SK-N-SH (cell line): ENCODE measurements at regions not wholly inside any gene's neighbourhood (a gene's known extent, or its start where the extent isn't known, plus 50 kb on each side); places are given as distances from the start of the nearest gene placed in this dataset.

Experiments
- CTCF ChIA-PET: fragments of 300-600, 350-600 bp; formaldehyde crosslinking; extraction: SDS; loops from one replicate; lab custom pipeline; 2021; lab: Yijun Ruan, JAX
- POLR2A ChIA-PET: fragments of 350-600 bp; sonication (Branson Sonifier 250); formaldehyde crosslinking; extraction: SDS; loops from one replicate; lab custom pipeline; 2020; ENCODE audit warnings: antibody characterized with exemption, inconsistent platforms; lab: Yijun Ruan, JAX
- DNase-seq: peaks from one replicate; pipeline ENCODE4 v3.0.0; 2012
- H2AFZ ChIP-seq: fragments of 200-600 bp; sonication (generic); 2 replicates; pipeline ENCODE4 v1.8.1; 2016; ENCODE audit warnings: antibody characterized with exemption, mild to moderate bottlenecking, low read depth
- H3F3A ChIP-seq: fragments of 200-600 bp; sonication (generic); replicated peaks from 2 replicates; pipeline ENCODE3; 2016; ENCODE audit warnings: antibody characterized with exemption, mild to moderate bottlenecking; ENCODE audit not compliant: insufficient read depth
- H3K27ac ChIP-seq, 2 experiments: fragments of 200-500 bp in 1 of 2; fragments of 200-600 bp in 1 of 2; sonication (Bioruptor generic) in 1 of 2; sonication (generic), shearing (Covaris generic) in 1 of 2; 2 replicates each; pipeline versions ENCODE4 v1.5.1 to v1.6.1; 2014 to 2016; ENCODE audit warnings: low read depth in 2 of 2, inconsistent platforms in 1 of 2, low read length in 1 of 2, mild to moderate bottlenecking in 1 of 2, mixed read lengths in 1 of 2
- H3K27me3 ChIP-seq: fragments of 200-600 bp; sonication (generic), shearing (Covaris generic); 2 replicates; pipeline ENCODE4 v1.6.1; 2016; ENCODE audit warnings: mixed run types; ENCODE audit not compliant: insufficient read depth
- H3K36me3 ChIP-seq, 2 experiments: fragments of 200-500 bp in 1 of 2; fragments of 200-600 bp in 1 of 2; sonication (Bioruptor generic) in 1 of 2; sonication (generic) in 1 of 2; replicated peaks in 1 of 2; 2 replicates each; pipeline versions ENCODE3 to v1.5.1; 2014 to 2016; ENCODE audit warnings: low read length in 1 of 2, mild to moderate bottlenecking in 1 of 2; ENCODE audit not compliant: insufficient read depth in 2 of 2, control insufficient read depth in 1 of 2
- H3K4me1 ChIP-seq, 2 experiments: fragments of 200-500 bp in 1 of 2; fragments of 200-600 bp in 1 of 2; sonication (Bioruptor generic) in 1 of 2; sonication (generic), shearing (Covaris generic) in 1 of 2; 2 replicates each; pipeline versions ENCODE4 v1.5.1 to v1.6.1; 2014 to 2016; ENCODE audit warnings: low read depth in 1 of 2, low read length in 1 of 2, mixed run types in 1 of 2; ENCODE audit not compliant: insufficient read depth in 2 of 2, control insufficient read depth in 1 of 2
- H3K4me2 ChIP-seq: fragments of 200-600 bp; sonication (generic), shearing (Covaris generic); 2 replicates; pipeline ENCODE4 v1.6.1; 2017; ENCODE audit warnings: mixed run types
- H3K4me3 ChIP-seq, 2 experiments: fragments of 200-500 bp in 1 of 2; fragments of 200-600 bp in 1 of 2; sonication (Bioruptor generic) in 1 of 2; sonication (generic), shearing (Covaris generic) in 1 of 2; 2 replicates each; pipeline versions ENCODE4 v1.5.1 to v1.8.1; 2014 to 2016; ENCODE audit warnings: low read depth in 2 of 2, inconsistent platforms in 1 of 2, low read length in 1 of 2, mild to moderate bottlenecking in 1 of 2, mixed read lengths in 1 of 2, moderate library complexity in 1 of 2
- H3K79me2 ChIP-seq: fragments of 200-600 bp; sonication (generic); 2 replicates; pipeline ENCODE4 v1.8.1; 2017; ENCODE audit warnings: mild to moderate bottlenecking; ENCODE audit not compliant: insufficient read depth
- H3K9ac ChIP-seq: fragments of 200-600 bp; sonication (generic); 2 replicates; pipeline ENCODE4 v1.6.1; 2017; ENCODE audit warnings: mixed run types
- H3K9me2 ChIP-seq: fragments of 200-600 bp; sonication (generic); 2 replicates; pipeline ENCODE4 v1.6.1; 2017; ENCODE audit warnings: mixed run types
- H3K9me3 ChIP-seq: fragments of 200-600 bp; sonication (generic); 2 replicates; pipeline ENCODE4 v1.6.1; 2017; ENCODE audit warnings: mixed run types, mild to moderate bottlenecking, moderate library complexity
- H4K20me1 ChIP-seq: fragments of 200-600 bp; sonication (generic); 2 replicates; pipeline ENCODE4 v1.6.1; 2017; ENCODE audit warnings: mild to moderate bottlenecking, mixed run types; ENCODE audit not compliant: insufficient read depth
- CHD2 ChIP-seq: fragments of 150-350 bp; IDR thresholded peaks from 2 replicates; pipeline ENCODE4 v1.6.1; 2018; ENCODE audit warnings: low read length; ENCODE audit not compliant: partially characterized antibody
- CTCF ChIP-seq: fragments of 200-600 bp; sonication (generic); IDR thresholded peaks from 2 replicates; pipeline ENCODE4 v1.6.1; 2017; ENCODE audit warnings: antibody characterized with exemption, mild to moderate bottlenecking, moderate library complexity
- EP300 ChIP-seq, 2 experiments: IDR thresholded peaks; 2 replicates each; pipeline versions ENCODE4 v1.4.0 to v1.6.1; 2012; ENCODE audit warnings: borderline replicate concordance in 1 of 2, low read depth in 1 of 2, low read length in 1 of 2
- EZH2phosphoT487 ChIP-seq: fragments of 200-600 bp; sonication (generic); IDR thresholded peaks from 2 replicates; pipeline ENCODE4 v1.6.1; 2017; ENCODE audit warnings: low read depth, mixed run types, mild to moderate bottlenecking, antibody characterized with exemption, moderate library complexity, borderline replicate concordance
- FOXJ3 ChIP-seq: sonication (generic); formaldehyde crosslinking; IDR thresholded peaks from 2 replicates; pipeline ENCODE4 v1.5.1; 2020; ENCODE audit warnings: mild to moderate bottlenecking, missing genetic modification reagents
- IRF3 ChIP-seq: fragments of 150-350 bp; IDR thresholded peaks from 2 replicates; pipeline ENCODE4 v1.6.1; 2016; ENCODE audit warnings: mild to moderate bottlenecking, low read depth, low read length
- MAX ChIP-seq: IDR thresholded peaks from 2 replicates; pipeline ENCODE4 v1.4.0; 2012; ENCODE audit warnings: low read depth
- NFIC ChIP-seq: IDR thresholded peaks from 2 replicates; pipeline ENCODE4 v1.4.0; 2012; ENCODE audit warnings: borderline replicate concordance
- POLR2AphosphoS5 ChIP-seq: IDR thresholded peaks from 2 replicates; pipeline ENCODE4 v1.6.1; 2012; ENCODE audit warnings: low read depth, low read length
- RAD21 ChIP-seq: IDR thresholded peaks from 2 replicates; pipeline ENCODE4 v1.6.1; 2012; ENCODE audit warnings: mild to moderate bottlenecking, low read length
- RFX5 ChIP-seq: IDR thresholded peaks from 2 replicates; pipeline ENCODE4 v1.6.1; 2012; ENCODE audit warnings: mild to moderate bottlenecking, improper control_type of control experiment, low read length
- SMC3 ChIP-seq: IDR thresholded peaks from 2 replicates; pipeline ENCODE4 v1.6.1; 2012; ENCODE audit warnings: low read depth, low read length, improper control_type of control experiment
- TAF1 ChIP-seq: IDR thresholded peaks from 2 replicates; pipeline ENCODE4 v1.6.1; 2012; ENCODE audit warnings: low read depth, mild to moderate bottlenecking, low read length, moderate library complexity, borderline replicate concordance
- USF1 ChIP-seq: IDR thresholded peaks from 2 replicates; pipeline ENCODE4 v1.4.0; 2012; ENCODE audit warnings: low read depth, borderline replicate concordance
- USF2 ChIP-seq: fragments of 150-350 bp; IDR thresholded peaks from 2 replicates; pipeline ENCODE4 v1.6.1; 2017; ENCODE audit warnings: antibody characterized with exemption, low read length, low read depth, borderline replicate concordance
- ZBTB33 ChIP-seq: IDR thresholded peaks from 2 replicates; pipeline ENCODE4 v1.4.0; 2012; ENCODE audit warnings: low read depth, borderline replicate concordance
- WGBS: methylation state at CpG from one replicate; pipeline ENCODE4 v1.1.6; 2017; ENCODE audit warnings: low lambda C conversion rate; 5-methylcytosine and 5-hydroxymethylcytosine counted together

GRCh38 chr5:25950681-25951080, 1087.7 kb downstream of the CDH9 start:
- Histone ChIP-seq H3K27me3 (no peaks in the 10 kb centered on the region), H3K36me3 (no peaks in the 10 kb centered on the region), H3K4me1 (no peaks in the 10 kb centered on the region), H3K9me2 (no peaks in the 10 kb centered on the region), H3K27ac (no peak overlapping the region), H3K79me2 (no peaks in the 10 kb centered on the region), H3K9me3 (no peaks in the 10 kb centered on the region), H2AFZ (no peak overlapping the region), H3K4me3 (no peak overlapping the region), H3K9ac (no peak overlapping the region), H4K20me1 (no peaks in the 10 kb centered on the region), H3K4me2 (no peak overlapping the region), H3F3A (no peaks in the 10 kb centered on the region)
- DNase-seq: no peak
- 0% methylated on average over 4 of the region's 4 CpGs for WGBS
- CTCF ChIA-PET: no interaction called here
- POLR2A ChIA-PET: no interaction called here
- TF ChIP-seq USF2 (no peak), FOXJ3 (CRISPR knock-in tag) (no peak), SMC3 (no peak), EP300 (IDR thresholded peaks at IDR 0.05; ENCODE audit: borderline replicate concordance in 1 of 2, low read depth in 1 of 2, low read length in 1 of 2) (no peak), CHD2 (no peak), ZBTB33 (no peak), RAD21 (no peak), RFX5 (no peak), EZH2phosphoT487 (no peak), POLR2AphosphoS5 (no peak), NFIC (no peak), USF1 (no peak), TAF1 (no peak), IRF3 (no peak), CTCF (no peak), MAX (no peak)
